ENCODE measurements at regions not wholly inside any gene's neighbourhood (a gene's known extent, or its start where the extent isn't known, plus 50 kb on each side); places are given as distances from the start of the nearest gene placed in this dataset.

DNA sequence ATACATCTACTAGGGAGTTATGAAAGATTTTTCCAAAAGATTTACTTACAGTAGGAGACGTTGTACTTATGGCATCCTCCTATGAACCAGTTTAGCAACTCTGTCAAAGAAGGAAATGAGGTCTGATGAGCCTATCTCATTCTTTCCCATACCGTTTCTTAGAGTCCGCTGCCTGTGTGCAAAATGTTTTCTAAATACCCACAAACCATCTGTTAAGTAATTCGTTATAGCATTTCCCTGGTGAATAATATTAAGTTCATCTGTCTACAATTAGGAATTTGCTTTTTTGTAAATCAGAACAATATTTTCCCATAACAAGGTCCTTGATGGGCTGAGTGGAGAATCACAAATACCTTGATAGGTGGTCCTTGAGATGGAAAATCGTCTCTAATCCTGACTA, 178.8 kb upstream of the TMTC4 start:
- peaks cover 4% of the 10 kb centered on the region for H3K27me3 ChIP-seq (ENCODE audit: insufficient read depth, poor library complexity, severe bottlenecking)

DNA sequence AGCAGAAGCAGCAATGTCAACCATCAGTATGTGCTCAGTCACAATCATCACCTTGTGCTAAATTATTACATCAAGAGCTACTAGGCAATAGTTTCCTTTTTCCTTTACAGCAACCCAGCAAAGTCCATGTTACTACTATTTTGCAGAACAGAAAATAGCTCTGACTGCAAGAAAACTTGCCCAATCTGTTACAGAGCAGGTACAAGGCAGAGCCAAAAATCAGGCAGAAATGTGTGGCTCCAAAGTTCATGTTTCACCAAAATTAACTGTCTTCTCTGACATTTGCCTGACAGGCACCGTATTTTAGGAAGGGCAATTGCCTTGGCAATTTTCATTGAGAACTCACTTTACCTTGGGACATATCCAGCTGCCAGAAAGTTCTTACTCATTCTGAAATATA, 177.6 kb upstream of the TMTC4 start:
- Histone ChIP-seq H3K27me3 (ENCODE audit: insufficient read depth, poor library complexity, severe bottlenecking) (peaks cover 4% of the 10 kb centered on the region), H3K27ac (replicated peaks) (no peak overlapping the region), H3K4me3 (replicated peaks; ENCODE audit: insufficient read depth, low read length) (no peak overlapping the region)
- TF ChIP-seq POLR2AphosphoS5 (IDR thresholded peaks at IDR 0.05; ENCODE audit: low read depth) = no peak
- no peak for TF ChIP-seq SPI1 (IDR thresholded peaks at IDR 0.05; ENCODE audit: borderline replicate concordance, low read depth)
- TF ChIP-seq, protein P1, sequence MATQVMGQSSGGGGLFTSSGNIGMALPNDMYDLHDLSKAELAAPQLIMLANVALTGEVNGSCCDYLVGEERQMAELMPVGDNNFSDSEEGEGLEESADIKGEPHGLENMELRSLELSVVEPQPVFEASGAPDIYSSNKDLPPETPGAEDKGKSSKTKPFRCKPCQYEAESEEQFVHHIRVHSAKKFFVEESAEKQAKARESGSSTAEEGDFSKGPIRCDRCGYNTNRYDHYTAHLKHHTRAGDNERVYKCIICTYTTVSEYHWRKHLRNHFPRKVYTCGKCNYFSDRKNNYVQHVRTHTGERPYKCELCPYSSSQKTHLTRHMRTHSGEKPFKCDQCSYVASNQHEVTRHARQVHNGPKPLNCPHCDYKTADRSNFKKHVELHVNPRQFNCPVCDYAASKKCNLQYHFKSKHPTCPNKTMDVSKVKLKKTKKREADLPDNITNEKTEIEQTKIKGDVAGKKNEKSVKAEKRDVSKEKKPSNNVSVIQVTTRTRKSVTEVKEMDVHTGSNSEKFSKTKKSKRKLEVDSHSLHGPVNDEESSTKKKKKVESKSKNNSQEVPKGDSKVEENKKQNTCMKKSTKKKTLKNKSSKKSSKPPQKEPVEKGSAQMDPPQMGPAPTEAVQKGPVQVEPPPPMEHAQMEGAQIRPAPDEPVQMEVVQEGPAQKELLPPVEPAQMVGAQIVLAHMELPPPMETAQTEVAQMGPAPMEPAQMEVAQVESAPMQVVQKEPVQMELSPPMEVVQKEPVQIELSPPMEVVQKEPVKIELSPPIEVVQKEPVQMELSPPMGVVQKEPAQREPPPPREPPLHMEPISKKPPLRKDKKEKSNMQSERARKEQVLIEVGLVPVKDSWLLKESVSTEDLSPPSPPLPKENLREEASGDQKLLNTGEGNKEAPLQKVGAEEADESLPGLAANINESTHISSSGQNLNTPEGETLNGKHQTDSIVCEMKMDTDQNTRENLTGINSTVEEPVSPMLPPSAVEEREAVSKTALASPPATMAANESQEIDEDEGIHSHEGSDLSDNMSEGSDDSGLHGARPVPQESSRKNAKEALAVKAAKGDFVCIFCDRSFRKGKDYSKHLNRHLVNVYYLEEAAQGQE (IDR thresholded peaks at IDR 0.05; ENCODE audit: insufficient replicate concordance, low read depth) = no peak
- DNase-seq (ENCODE audit: low read depth in 1 of 2, low spot score in 1 of 2) = no peak

More for the DNA sequence above, 178.8 kb upstream of the TMTC4 start:
- no peak for DNase-seq (ENCODE audit: low read depth in 1 of 2, low spot score in 1 of 2)
- Histone ChIP-seq H3K27ac (replicated peaks) (no peak overlapping the region), H3K4me3 (replicated peaks; ENCODE audit: insufficient read depth, low read length) (no peak overlapping the region)
- TF ChIP-seq CTCF (IDR thresholded peaks at IDR 0.05; ENCODE audit: insufficient read depth, low read length) (no peak), POLR2AphosphoS5 (IDR thresholded peaks at IDR 0.05; ENCODE audit: low read depth) (no peak), GABPA (IDR thresholded peaks at IDR 0.05; ENCODE audit: low read depth) (no peak), SPI1 (IDR thresholded peaks at IDR 0.05; ENCODE audit: borderline replicate concordance, low read depth) (no peak)
- TF ChIP-seq, protein P1 (IDR thresholded peaks at IDR 0.05; ENCODE audit: insufficient replicate concordance, low read depth) = no peak

- no peak for DNase-seq (ENCODE audit: low read depth in 1 of 2, low spot score in 1 of 2)
- TF ChIP-seq, protein P1 (IDR thresholded peaks at IDR 0.05; ENCODE audit: insufficient replicate concordance, low read depth) = no peak
- TF ChIP-seq GABPA (IDR thresholded peaks at IDR 0.05; ENCODE audit: low read depth) = no peak
- TF ChIP-seq CTCF (IDR thresholded peaks at IDR 0.05; ENCODE audit: insufficient read depth, low read length) = no peak
- TF ChIP-seq SPI1 (IDR thresholded peaks at IDR 0.05; ENCODE audit: borderline replicate concordance, low read depth) = no peak
- TF ChIP-seq POLR2AphosphoS5 (IDR thresholded peaks at IDR 0.05; ENCODE audit: low read depth) = no peak
Observed at GRCh38 chr13:100848304-100848703, 173.7 kb upstream of the TMTC4 start.

More at GRCh38 chr13:100848304-100848703, 173.7 kb upstream of the TMTC4 start:
- Histone ChIP-seq H3K27me3 (ENCODE audit: insufficient read depth, poor library complexity, severe bottlenecking) (peaks cover 3% of the 10 kb centered on the region), H3K4me3 (replicated peaks; ENCODE audit: insufficient read depth, low read length) (no peak overlapping the region), H3K27ac (replicated peaks) (no peak overlapping the region)
